GM18873 (cell line): ENCODE measurements at regions not wholly inside any gene's neighbourhood (a gene's known extent, or its start where the extent isn't known, plus 50 kb on each side); places are given as distances from the start of the nearest gene placed in this dataset.

ENCODE experiments used
- ATAC-seq: cut with Tn5 transposase; IDR thresholded peaks from one replicate; pipeline ENCODE4 v1.9.1; 2021; ENCODE audit warnings: mild to moderate bottlenecking, moderate library complexity, moderate number of reproducible peaks; ENCODE audit not compliant: unreplicated experiment, low FRiP score

DNA sequence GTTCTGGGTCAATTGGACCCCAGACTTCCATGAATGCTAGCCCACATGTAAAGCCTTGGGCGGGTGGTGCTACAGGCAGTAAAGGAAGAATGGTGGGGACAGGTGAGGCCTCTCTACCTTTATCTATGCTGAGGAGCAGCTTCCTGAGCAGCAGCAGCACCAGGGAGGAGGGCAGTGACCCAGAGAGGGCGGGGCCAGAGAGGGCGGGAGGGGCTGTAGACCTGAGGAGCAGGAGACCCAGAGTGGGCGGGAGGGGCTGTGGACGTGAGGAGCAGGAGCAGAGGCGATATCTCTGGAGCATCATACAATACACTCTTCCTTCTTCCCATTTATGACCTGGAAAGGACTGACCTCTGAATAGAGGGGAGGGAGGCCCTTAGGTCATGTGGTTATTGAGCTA is 165.9 kb downstream of the MTRR start:
- ATAC-seq = no peak

DNA sequence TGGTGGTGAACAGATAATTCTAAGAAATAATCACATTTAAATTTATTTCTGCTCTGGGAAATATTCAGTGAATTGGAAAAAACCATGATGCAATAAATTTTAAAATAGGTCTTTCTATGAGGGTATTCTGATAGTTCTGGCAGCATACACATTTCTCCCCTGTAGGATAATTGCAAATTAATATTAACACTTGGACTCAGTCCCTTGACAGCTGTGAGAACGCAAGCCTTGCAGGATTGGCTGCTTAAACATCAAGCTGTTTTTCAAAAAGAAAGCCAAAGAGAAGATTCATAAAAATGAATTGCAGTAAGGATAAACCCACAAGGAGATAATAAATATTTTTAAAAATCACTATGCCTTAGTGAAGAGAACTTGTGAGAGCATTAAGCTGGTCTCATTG is 180.0 kb downstream of the MTRR start:
- no peak for ATAC-seq

DNA sequence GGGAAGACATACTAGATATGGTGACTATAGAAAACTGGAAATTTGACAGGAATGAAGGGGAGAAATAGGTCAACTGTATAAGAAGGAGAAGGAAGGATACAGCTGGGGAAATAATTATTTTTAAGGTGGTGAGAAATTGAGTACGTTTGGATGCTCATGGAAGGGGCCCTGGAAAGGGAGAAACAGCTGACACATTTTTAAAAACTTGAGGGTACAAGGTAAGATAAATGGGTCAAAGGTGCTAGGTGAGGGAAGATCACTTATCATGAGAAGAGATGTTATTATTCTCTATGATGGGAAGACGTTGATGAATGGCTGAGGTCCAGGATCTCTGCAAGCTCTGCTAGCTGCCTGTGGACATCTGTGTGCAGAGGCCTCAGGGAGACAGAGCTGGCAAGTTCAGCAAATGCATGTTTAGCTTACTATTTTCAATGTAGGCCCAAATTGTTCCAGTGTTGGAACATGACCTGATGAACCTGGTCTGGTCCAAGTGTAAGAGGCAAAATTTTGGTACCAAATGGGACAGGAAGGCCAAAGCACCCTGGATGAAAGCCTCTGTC is 181.7 kb downstream of the MTRR start:
- no peak for ATAC-seq

DNA sequence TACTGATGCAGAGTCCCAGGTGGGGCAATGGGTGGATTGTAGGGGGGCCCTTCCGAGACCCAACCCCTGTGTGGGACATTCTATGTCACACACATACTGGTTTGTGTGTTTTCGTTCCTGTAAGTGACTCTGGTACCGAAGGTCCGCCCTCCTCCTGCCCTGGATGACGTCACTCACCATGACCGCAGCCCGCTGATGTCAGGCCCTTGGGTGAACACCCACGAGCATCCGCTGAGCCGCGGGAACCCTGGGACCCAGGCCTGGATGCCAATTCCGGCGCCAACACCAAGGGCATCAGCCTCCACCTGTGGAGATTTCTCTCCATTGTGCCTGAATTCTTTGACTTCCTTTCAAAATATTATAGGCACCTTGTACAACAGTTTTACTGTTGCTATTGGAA is 184.3 kb downstream of the MTRR start:
- ATAC-seq = no peak

DNA sequence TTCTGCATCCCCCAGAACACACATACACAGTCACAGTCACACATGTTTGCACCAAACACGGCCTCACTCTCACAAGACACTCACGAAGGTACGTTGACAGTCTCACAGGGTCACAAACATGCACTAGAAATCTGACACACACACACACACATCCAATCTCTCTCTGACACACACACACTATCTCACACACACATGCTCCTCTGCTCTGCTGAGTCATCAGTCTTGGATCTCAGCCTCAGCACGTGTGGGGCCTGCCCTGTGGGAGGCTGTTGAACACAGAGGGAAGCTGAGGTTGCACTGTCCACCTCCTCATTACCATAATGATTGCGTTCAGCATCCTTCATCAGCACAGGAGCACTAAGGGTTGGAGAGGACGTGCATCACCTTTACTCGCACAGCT is 188.8 kb downstream of the MTRR start:
- ATAC-seq = no peak

DNA sequence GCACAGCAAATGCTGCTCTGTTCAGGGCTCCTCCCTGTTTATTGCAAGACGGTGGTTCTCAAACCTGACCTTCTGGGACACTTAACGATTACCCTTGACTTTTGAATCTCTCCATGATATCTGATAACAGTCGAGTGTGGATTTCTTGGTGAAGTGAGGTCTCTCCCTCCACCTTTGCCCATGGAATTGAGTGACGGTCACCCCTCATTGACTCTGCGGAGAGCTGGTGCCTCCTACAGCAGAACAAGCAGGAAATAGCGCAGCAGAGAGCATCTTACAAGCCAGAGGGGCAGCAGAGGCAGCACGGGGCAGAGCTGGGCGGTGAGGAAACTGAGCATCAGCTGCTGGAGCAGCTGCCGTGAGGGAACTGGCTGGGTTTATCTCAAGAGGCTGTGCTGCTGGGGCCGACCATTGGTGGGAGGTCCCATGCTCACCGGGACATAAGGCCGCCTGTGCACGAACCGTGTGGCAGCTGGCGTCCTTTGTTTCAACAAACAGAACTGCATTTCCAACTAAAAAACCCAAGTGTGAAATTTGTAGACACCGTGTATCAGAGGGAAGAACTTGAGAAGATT is 189.8 kb downstream of the MTRR start:
- no peak for ATAC-seq

DNA sequence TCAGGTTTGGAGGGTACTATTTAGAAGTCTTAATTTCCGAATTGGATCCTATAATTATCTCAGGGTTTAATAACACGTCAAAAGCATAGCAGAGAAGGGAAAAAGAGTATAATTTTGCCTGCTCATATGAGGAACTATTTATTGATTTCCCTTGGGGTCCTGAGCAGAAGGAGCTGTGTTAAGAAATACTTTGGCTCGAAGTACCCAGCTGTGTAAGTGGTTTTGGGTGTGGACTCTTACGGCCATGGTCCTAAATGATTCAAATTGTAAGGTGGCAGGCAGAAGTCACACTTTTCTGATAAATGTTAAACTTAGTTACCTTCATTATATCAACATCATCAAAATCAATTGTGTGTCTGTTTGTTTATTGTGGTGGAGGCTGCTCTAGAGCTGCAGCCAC is 190.4 kb downstream of the MTRR start:
- no peak for ATAC-seq

DNA sequence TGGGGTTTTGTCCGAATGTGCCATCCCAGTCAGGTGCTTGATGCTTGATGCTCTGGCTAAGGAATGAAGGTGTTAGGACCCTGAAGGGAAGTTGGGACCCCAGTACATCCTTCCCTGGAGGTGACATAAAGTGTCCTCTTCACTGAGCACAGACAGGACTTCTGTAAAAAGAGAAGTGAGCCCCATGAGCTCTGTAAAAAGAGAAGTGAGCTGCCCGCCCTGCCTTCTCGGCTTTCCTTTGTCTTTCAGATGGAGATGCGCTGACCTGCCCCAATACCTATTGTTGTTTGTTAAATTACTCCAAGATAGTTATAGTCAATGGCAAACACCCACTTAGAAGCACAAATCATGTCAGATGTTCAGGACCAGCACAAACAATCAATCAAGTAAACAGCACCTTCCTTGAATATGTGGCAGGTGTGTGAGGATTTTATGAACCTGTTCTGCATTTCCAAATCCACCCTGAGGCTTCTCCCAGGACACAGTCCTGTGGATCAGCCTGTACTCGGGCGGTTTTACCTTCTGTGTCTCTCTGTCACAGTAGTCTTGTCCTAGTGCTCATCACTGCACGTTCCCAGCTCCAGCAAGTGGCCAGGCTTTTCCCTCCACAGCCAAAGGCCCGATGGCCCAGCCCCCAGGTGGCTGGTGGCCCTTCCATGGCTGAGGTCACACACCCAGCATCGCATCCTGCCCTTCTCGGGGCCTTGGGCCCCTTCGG is 191.4 kb downstream of the MTRR start:
- no peak for ATAC-seq

DNA sequence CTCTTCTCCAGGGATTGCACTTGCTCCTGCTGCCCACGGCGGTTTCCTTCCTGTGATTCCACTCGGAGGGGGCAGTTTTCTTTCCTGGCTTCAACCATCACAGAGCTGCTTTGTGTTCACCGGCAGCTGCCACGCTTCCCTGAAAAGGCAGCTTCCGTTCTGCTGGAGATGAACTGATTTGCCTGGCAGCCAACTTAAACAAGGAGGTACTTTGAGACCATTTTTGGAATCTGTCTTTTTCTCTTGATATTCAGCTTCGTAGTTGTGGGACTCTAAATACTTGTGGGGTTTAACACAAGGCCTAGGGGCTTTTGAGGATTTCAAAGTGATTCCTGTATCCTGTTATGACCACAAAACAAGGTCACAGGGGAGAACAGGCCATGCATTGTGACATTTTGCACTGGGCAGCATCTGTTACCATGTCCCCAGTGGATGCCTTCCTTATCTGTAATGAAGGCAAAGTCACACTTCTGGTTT is 192.0 kb downstream of the MTRR start:
- ATAC-seq = no peak

DNA sequence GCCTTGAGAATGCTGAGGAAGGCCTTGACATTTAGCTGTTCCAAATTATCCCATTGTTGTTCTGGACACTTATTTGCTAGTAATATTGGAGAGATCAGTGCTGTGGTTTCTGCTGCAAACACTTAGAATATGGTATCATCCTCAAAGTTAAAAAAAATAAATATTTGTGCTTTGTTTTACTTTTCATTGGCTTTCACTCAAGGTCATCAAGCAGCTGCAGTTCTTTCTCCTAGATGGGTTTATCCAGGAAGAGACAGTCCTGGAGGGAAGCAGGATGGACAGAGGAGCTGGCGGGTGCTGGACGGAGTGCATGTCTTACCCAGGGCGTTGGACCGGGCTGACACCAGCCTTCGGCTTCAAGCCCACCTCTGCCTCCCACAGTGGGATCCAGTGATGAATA is 193.6 kb downstream of the MTRR start:
- no peak for ATAC-seq

DNA sequence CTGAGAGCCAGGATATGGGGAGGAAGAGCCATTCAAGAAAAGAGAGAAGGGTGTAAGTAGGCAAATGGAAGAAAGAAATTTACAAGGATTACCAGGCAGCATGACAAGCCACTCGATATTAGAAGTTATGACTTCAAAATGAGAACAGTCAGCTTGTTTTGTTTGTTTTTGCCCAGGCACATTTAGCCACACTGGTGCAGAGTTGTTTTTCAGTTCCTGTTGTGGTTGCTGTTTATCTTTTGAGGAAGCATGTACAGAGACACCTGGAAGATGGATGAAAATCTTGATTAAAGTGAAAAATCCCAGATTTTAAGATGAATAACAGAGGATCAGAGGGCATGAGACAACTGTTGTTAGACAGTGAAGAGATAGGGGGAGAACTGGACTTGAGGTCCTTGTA is 199.1 kb downstream of the MTRR start:
- ATAC-seq = no peak

DNA sequence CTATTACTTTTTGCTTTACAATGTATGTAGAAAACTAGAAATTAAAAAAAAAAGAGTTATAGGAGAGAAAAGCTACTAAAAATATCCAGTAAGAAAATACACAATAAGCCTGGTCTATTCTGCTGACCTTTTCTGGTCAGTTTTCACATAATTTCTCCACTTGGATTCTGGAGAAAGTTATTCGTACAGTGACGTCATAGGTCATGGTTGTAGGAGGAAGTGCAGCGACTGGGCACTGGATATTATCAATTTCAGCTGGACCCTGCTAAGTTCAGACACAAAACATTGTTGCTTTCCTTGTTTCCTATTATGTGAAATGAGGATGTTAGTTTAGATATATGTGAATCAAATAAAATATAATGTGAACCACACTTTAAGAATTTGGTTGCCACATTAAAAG is 201.2 kb downstream of the MTRR start:
- ATAC-seq = no peak

DNA sequence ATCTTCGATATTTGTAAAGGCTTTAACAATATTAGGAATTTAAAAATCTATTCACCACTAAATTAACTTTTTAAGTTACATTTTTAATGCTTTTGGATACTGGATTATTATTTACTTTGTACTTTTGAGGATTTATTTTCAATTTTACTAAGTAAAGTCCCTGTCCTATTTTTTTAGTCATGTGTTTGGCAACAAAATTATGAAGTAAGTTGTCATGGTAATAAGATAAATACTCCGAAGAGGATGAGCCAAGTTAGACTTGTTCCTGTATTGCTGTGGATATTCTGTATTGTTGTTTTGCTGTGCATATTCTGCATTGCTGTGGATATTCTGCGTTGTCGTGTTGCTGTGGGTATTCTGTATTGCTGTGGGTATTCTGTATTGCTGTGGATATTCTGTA is 210.1 kb downstream of the MTRR start:
- ATAC-seq = no peak

DNA sequence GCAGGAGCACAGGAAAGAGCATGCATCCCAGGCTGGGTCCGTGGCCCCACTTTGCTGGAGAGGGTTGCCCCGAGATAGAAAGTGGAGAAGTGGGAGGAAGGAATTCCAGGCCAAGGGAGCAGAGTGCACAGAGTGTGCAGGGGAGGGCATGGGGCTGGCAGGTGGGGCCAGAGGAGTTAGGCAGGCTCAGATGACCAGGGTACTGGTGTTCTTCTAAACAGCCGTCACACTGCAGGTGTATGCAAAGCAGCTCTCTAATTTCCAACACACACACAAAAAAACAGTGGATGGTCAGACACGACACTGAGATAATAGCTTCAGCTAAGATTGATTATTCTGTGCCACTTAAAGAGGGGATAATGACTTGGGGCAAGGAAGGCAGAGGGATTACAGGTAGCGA is 212.2 kb downstream of the MTRR start:
- ATAC-seq = no peak

DNA sequence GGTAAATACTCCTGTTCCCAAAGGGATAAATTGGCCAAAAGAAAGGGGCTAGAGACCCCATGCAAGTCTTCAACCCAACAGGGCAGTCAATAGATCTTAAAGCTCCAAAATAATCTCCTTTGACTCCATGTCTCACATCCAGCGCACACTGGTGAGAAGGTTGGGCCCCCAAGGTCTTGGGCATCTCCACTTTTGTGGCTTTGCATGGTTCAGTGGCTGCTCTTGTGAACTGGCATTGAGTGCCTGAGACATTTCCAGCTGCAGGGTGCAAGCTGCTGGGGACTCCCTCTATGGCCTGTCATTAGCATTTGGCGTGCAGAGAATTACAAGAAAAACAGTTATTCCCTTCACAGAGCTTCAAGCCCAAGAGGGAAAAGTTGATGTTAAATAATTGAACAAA is 224.7 kb downstream of the MTRR start:
- no peak for ATAC-seq

DNA sequence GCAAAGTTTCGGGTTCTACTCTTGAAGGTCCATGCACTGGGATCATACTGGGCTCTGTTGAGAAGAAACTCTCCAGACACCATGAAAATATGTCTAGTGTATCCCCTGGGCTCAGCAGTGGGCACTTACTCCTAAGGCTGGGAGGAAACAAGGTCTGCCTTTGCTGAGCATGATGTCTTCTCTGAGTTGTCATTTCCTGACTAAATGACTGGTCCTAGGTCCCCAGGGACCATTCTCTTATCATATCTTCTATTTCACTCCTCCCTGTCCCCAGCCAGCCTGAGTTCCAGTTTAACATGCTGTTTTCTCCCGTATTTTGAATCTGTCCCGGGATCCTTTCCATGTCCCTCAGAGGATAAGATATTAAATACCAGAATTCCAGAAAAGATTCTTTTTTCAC is 225.4 kb downstream of the MTRR start:
- no peak for ATAC-seq

DNA sequence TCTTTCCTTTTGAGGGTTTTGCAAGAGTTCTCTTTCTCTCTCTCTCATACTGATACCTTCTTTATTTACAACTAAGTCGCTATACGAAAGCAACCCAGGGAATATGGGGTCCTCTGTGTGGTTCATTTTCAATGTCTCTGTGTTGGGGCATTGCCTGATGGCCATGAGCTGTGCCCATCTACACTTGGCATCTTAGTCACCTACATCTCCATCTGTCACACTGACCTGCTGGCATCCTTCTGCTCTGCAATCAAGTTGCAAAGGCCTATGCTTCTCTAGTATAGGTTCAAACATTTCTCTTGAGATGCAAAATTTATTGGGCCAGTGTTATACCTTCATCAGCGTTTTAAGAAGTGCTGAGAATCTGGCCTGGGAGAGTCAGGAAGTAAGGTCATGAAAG is 228.2 kb downstream of the MTRR start:
- ATAC-seq = no peak

DNA sequence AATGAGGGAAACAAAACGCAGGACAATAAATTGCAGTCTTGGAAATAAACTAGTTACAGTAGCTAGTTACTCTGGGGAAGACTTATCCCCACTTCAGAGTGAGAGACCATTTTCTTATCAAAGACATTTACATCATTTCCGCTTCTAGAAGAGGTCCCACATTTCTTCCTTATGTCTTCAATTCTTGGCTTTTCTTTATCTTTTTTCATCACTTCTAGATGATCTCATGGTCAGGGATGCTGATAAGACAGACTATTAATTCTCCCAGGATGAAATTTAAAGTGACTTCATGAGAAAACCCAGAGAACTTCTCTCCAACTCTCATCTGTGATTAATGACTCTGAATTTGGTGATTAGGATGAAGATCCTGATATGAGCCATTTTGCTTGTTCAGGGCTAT is 229.1 kb downstream of the MTRR start:
- no peak for ATAC-seq

DNA sequence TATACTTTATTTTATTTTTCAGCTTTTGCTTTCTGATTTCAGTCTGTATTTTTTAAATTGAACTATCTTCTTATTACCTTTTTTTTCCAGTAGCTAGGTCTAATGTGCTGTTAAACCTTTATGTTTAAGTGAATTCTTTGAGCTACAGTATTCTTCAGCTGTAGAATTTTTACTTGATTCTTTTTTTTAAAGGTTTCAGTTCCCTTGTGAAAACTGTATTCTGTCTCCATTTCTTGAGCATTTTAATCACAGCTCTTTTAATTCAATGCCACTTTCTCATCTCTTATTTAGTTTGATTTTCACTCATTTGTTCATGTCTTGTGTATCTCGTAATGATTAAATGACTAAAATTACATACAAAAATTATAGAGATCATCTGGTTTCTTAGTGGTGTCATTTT is 233.8 kb downstream of the MTRR start:
- ATAC-seq = no peak

DNA sequence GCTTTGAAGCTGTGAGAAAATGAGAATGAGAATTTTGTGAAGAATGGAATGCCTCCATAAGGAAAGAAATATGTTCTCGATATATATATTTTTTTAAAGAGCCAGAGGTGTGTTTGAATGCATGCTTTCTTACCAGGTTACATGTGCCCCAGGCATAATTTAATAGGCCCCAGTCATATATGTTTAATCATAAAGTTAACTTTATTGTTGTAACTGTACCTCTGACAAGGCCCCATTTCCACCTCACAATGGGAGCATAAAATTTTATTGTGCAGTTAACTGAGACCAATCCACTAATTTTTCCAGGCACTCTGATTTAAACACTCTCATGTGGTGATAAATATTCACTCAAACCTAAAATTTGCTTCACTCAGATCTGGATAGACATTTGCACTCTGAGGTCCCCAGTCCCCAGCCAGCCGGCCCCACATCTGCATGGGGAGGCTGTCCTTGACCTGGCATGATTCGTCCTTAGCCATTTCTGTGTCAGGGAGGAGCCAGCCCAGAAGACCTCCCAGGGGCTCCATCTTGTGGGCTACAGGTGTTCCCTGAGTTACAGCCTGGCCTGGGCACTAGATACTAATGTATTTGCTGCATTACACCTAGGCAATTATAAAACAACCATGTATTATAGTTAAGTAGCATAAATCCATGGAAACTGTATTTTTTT is 245.8 kb downstream of the MTRR start:
- ATAC-seq = no peak

DNA sequence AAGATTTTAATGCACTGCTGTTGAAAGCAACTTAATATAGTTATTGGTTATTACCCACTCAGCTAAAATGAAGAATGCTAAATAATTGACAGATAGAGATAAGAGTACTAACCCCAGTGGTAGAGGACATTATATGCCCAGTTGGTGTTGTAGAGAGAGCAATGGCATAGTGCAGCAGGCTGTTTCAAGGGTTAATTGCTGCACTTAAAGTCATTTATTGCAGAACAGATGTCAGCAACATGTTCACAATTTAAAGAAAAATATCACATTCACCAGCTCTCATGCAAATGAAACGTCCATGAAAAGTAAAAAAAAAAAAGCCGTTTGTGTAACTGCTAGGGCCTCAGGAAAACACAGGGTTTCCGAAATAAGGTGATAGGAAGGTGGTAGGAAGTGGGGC is 254.6 kb downstream of the MTRR start:
- ATAC-seq = no peak

DNA sequence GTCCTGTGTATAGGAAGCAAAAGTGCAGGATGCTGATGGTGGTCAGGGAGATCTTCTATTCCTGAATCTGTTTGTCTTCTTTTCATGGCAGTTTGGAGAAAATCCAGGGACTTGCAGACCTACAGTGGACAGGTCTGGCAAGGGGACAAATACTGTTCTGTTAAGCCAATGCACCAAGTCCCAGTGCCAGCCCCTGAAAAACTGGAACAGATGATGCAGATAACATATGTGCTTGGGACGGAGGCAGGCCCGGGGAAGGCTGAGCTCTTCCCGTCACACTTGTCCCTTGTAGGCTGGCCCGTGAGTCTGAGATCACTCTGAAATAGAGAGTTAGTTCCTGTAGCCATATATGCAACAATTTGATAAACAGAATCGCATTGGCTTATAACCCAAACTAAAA is 265.7 kb downstream of the MTRR start:
- no peak for ATAC-seq
